NT2/D1 (cell line): ENCODE measurements at regions not wholly inside any gene's neighbourhood (a gene's known extent, or its start where the extent isn't known, plus 50 kb on each side); places are given as distances from the start of the nearest gene placed in this dataset.
"Not testable (repeated sequence)": the region's sequence is repeated elsewhere in the genome, so short reads cannot be mapped to it uniquely, and the experiment has no call there.

Experiments
- DNase-seq: peaks from one replicate; pipeline ENCODE4 v3.0.0-alpha.2; 2011; ENCODE audit warnings: low read depth, low spot score
- H3K27me3 ChIP-seq: 2 replicates; pipeline ENCODE4 v1.6.0; 2011; ENCODE audit warnings: mild to moderate bottlenecking; ENCODE audit not compliant: insufficient read length, insufficient read depth
- H3K36me3 ChIP-seq: 2 replicates; pipeline ENCODE4 v1.6.1; 2011; ENCODE audit warnings: mild to moderate bottlenecking, low read length, mixed read lengths; ENCODE audit not compliant: insufficient read depth, insufficient read length
- H3K4me1 ChIP-seq: 2 replicates; pipeline ENCODE4 v1.5.1; 2011; ENCODE audit not compliant: insufficient read depth, insufficient read length
- H3K4me3 ChIP-seq: 2 replicates; pipeline ENCODE4 v1.5.1; 2011; ENCODE audit warnings: low read depth; ENCODE audit not compliant: insufficient read length
- H3K9ac ChIP-seq: 2 replicates; pipeline ENCODE4 v1.6.0; 2011; ENCODE audit warnings: low read depth; ENCODE audit not compliant: insufficient read length
- H3K9me3 ChIP-seq: 2 replicates; pipeline ENCODE4 v1.5.1; 2011; ENCODE audit warnings: mild to moderate bottlenecking, low read length; ENCODE audit not compliant: insufficient read depth
- SUZ12 ChIP-seq: IDR thresholded peaks from 2 replicates; pipeline ENCODE4 v1.6.1; 2011; ENCODE audit not compliant: insufficient read length, insufficient read depth; ENCODE audit errors: extremely low read depth
- YY1 ChIP-seq: IDR thresholded peaks from 2 replicates; pipeline ENCODE4 v1.6.1; 2011; ENCODE audit not compliant: insufficient read length, insufficient read depth
- ZNF274 ChIP-seq: IDR thresholded peaks from 2 replicates; pipeline ENCODE4 v1.6.1; 2011; ENCODE audit warnings: mild to moderate bottlenecking, low read depth, low read length

- DNase-seq: no peak
- Histone ChIP-seq H3K4me3 (no peak overlapping the region), H3K27me3 (no peaks in the 10 kb centered on the region), H3K9ac (no peak overlapping the region), H3K36me3 (no peaks in the 10 kb centered on the region), H3K4me1 (peaks cover 33% of the 10 kb centered on the region), H3K9me3 (no peaks in the 10 kb centered on the region)
- TF ChIP-seq SUZ12: no peak
- no peak for TF ChIP-seq YY1
- TF ChIP-seq ZNF274: no peak
Measured at GRCh38 chr12:131557078-131557709, 153.7 kb upstream of the SFSWAP start.

- Histone ChIP-seq H3K9me3 (no peaks in the 10 kb centered on the region), H3K4me3 (no peak overlapping the region), H3K4me1 (peaks cover 22% of the 10 kb centered on the region), H3K36me3 (no peaks in the 10 kb centered on the region), H3K9ac (no peak overlapping the region), H3K27me3 (no peaks in the 10 kb centered on the region)
- TF ChIP-seq YY1 (no peak), SUZ12 (no peak)
- no peak for DNase-seq
Measured at GRCh38 chr12:131559517-131560516, 151.1 kb upstream of the SFSWAP start.

GRCh38 chr12:131561051-131561450, 149.8 kb upstream of the SFSWAP start:
- H3K9me3 ChIP-seq: no peaks in the 10 kb centered on the region
- DNase-seq: no peak
- H3K9ac ChIP-seq: no peak overlapping the region
- peaks cover 16% of the 10 kb centered on the region for H3K4me1 ChIP-seq
- no peaks in the 10 kb centered on the region for H3K27me3 ChIP-seq
- no peaks in the 10 kb centered on the region for H3K36me3 ChIP-seq
- H3K4me3 ChIP-seq: no peak overlapping the region
- TF ChIP-seq YY1 (no peak), ZNF274 (no peak), SUZ12 (no peak)

- Histone ChIP-seq H3K9ac (no peak overlapping the region), H3K4me3 (no peak overlapping the region), H3K36me3 (no peaks in the 10 kb centered on the region), H3K9me3 (no peaks in the 10 kb centered on the region), H3K27me3 (no peaks in the 10 kb centered on the region), H3K4me1 (peaks cover 9% of the 10 kb centered on the region)
- TF ChIP-seq YY1: no peak
- TF ChIP-seq SUZ12: no peak
- no peak for TF ChIP-seq ZNF274
- DNase-seq: no peak
Measured at GRCh38 chr12:131561891-131562684, 148.8 kb upstream of the SFSWAP start.

- not testable (repeated sequence) for H3K4me1 ChIP-seq, H3K4me3 ChIP-seq, DNase-seq, H3K9ac ChIP-seq, H3K9me3 ChIP-seq, H3K36me3 ChIP-seq, H3K27me3 ChIP-seq
Measured at GRCh38 chr12:131564138-131564727, 146.7 kb upstream of the SFSWAP start.

- DNase-seq: no peak
- no peaks in the 10 kb centered on the region for H3K27me3 ChIP-seq
- H3K9me3 ChIP-seq: no peaks in the 10 kb centered on the region
- no peak overlapping the region for H3K9ac ChIP-seq
- H3K36me3 ChIP-seq: no peaks in the 10 kb centered on the region
- no peak overlapping the region for H3K4me3 ChIP-seq
- TF ChIP-seq ZNF274 (no peak), YY1 (no peak), SUZ12 (no peak)
- H3K4me1 ChIP-seq: peaks cover 9% of the 10 kb centered on the region
Measured at GRCh38 chr12:131564845-131565244, 146.0 kb upstream of the SFSWAP start.
